OCI-LY7 (cell line): ENCODE measurements at regions not wholly inside any gene's neighbourhood (a gene's known extent, or its start where the extent isn't known, plus 50 kb on each side); places are given as distances from the start of the nearest gene placed in this dataset.

Source experiments
- EZH2phosphoT487 ChIP-seq: fragments of 200-600 bp; sonication (generic); IDR thresholded peaks from 2 replicates; pipeline ENCODE4 v1.6.1; 2018; ENCODE audit warnings: low read depth, borderline replicate concordance, mild to moderate bottlenecking, mixed run types, antibody characterized with exemption, low read length, moderate library complexity, mixed read lengths
- TF ChIP-seq, protein P1 (sequence below): fragments of 200-600 bp; sonication (generic); conservative IDR thresholded peaks from 2 replicates; pipeline ENCODE4 v1.5.1; 2014; ENCODE audit warnings: mild to moderate bottlenecking, antibody characterized with exemption, low read length, moderate library complexity, mixed read lengths

DNA sequence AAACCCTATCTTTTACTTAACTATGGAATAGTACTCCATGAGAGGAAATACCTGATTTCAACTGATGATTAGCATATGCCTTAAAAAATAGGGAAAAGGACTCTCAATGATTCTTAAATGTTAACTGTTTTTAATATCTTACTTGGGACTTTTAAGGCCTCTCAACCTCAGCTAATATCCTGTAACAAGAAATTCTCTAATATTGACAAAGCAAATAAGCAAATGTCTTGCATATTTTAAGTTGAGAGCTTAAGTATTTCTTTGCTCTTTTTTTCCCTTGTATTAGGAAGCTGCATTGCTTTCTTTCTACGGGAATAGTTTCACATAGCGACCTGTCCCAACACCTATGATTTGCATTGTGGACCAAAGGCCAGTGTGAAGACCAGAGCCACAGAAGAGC, 249.9 kb downstream of the BCAT1 start:
- TF ChIP-seq, protein P1, sequence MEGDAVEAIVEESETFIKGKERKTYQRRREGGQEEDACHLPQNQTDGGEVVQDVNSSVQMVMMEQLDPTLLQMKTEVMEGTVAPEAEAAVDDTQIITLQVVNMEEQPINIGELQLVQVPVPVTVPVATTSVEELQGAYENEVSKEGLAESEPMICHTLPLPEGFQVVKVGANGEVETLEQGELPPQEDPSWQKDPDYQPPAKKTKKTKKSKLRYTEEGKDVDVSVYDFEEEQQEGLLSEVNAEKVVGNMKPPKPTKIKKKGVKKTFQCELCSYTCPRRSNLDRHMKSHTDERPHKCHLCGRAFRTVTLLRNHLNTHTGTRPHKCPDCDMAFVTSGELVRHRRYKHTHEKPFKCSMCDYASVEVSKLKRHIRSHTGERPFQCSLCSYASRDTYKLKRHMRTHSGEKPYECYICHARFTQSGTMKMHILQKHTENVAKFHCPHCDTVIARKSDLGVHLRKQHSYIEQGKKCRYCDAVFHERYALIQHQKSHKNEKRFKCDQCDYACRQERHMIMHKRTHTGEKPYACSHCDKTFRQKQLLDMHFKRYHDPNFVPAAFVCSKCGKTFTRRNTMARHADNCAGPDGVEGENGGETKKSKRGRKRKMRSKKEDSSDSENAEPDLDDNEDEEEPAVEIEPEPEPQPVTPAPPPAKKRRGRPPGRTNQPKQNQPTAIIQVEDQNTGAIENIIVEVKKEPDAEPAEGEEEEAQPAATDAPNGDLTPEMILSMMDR: no peak
- no peak for TF ChIP-seq EZH2phosphoT487
